Hepatocyte (in vitro differentiated cells): ENCODE measurements at regions not wholly inside any gene's neighbourhood (a gene's known extent, or its start where the extent isn't known, plus 50 kb on each side); places are given as distances from the start of the nearest gene placed in this dataset.

Experiments used
- CTCF ChIP-seq: fragments of 200-600 bp; sonication (generic); IDR thresholded peaks from 2 replicates; pipeline ENCODE4 v1.5.1; 2016; ENCODE audit warnings: antibody characterized with exemption, mild to moderate bottlenecking; ENCODE audit not compliant: poor library complexity
- EZH2 ChIP-seq: fragments of 200-600 bp; sonication (generic); IDR thresholded peaks from 2 replicates; pipeline ENCODE4 v1.6.1; 2016; ENCODE audit warnings: antibody characterized with exemption, mild to moderate bottlenecking, borderline replicate concordance

DNA sequence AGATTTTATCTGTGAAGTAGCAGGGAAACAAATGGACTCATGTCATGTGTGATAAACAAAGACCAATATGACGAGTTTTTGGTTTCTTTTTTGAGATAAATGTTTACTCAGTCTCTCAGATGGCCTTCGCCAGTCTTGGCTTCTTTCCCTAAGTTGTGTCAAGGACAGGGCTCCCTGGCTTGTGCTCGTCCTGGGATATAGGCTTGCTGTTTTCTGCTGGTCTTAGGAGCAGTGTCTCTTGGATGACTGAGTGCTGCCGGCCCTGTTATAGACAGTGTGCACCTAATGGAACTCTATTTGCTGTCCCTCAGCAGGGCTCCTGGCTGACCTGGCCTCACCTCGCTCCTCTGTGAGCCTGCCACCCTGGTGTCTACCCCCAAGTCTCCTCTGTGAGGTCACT lies 324.1 kb upstream of the SYNCRIP start:
- TF ChIP-seq CTCF (no peak), EZH2 (no peak)
